CD4-positive, alpha-beta T cell (primary cell): ENCODE measurements at regions not wholly inside any gene's neighbourhood (a gene's known extent, or its start where the extent isn't known, plus 50 kb on each side); places are given as distances from the start of the nearest gene placed in this dataset.

Source experiments
- ATAC-seq: fragments of 200-7000 bp; cut with Tn5 transposase; one replicate; pipeline ENCODE4 v1.10.0; 2022; ENCODE audit warnings: mild to moderate bottlenecking; ENCODE audit not compliant: poor library complexity
- CTCF ChIA-PET: fragments of 350-600 bp; sonication (Branson Sonifier 250); formaldehyde crosslinking; loops from one replicate; lab custom pipeline; 2021; ENCODE audit warnings: antibody characterized with exemption, inconsistent platforms; lab: Charles Lee
- POLR2A ChIA-PET: fragments of 350-600 bp; sonication (Branson Sonifier 250); formaldehyde crosslinking; loops from one replicate; lab custom pipeline; 2021; ENCODE audit warnings: antibody characterized with exemption, inconsistent platforms; lab: Charles Lee
- DNase-seq, 14 experiments: peaks; one replicate each; pipeline ENCODE4 v3.0.0-alpha.2; 2013 to 2020; ENCODE audit warnings: mixed read lengths in 2 of 14
- H3K27ac ChIP-seq, 2 donors: one replicate each; pipeline versions ENCODE4 v1.5.1 to v1.7.0; 2013; ENCODE audit warnings: low read length in 2 of 2, low read depth in 1 of 2, mild to moderate bottlenecking in 1 of 2
- H3K27me3 ChIP-seq, 2 experiments: 1 replicate in 1 of 2; 2 replicates in 1 of 2; pipeline versions ENCODE4 v1.6.1 to v1.7.0; 2013; ENCODE audit warnings: low read length in 2 of 2, control low read depth in 1 of 2, mild to moderate bottlenecking in 1 of 2, moderate library complexity in 1 of 2; ENCODE audit not compliant: insufficient read depth in 2 of 2, control insufficient read depth in 1 of 2
- H3K36me3 ChIP-seq: one replicate; pipeline ENCODE4 v1.6.1; 2013; ENCODE audit warnings: low read length, control low read depth; ENCODE audit not compliant: insufficient read depth
- H3K4me1 ChIP-seq: one replicate; pipeline ENCODE4 v1.6.1; 2013; ENCODE audit warnings: low read length, control low read depth; ENCODE audit not compliant: insufficient read depth
- H3K4me3 ChIP-seq: one replicate; pipeline ENCODE4 v1.5.1; 2013; ENCODE audit warnings: mild to moderate bottlenecking, low read length, moderate library complexity
- H3K9me3 ChIP-seq, 2 experiments: 1 replicate in 1 of 2; 2 replicates in 1 of 2; pipeline versions ENCODE4 v1.6.1 to v1.7.0; 2013; ENCODE audit warnings: low read length in 2 of 2, mild to moderate bottlenecking in 2 of 2, control low read depth in 1 of 2, moderate library complexity in 1 of 2; ENCODE audit not compliant: control insufficient read depth in 1 of 2, insufficient read depth in 1 of 2
- H3K27ac Mint-ChIP-seq: one replicate; pipeline ENCODE4 v1.8.0; 2020; ENCODE audit warnings: mixed read lengths
- H3K27me3 Mint-ChIP-seq: one replicate; pipeline ENCODE4 v1.8.0; 2021; ENCODE audit warnings: mixed read lengths
- H3K36me3 Mint-ChIP-seq: one replicate; pipeline ENCODE4 v1.8.0; 2021; ENCODE audit warnings: low read depth, mixed read lengths
- H3K4me1 Mint-ChIP-seq: one replicate; pipeline ENCODE4 v1.8.0; 2021; ENCODE audit warnings: low read depth, mixed read lengths
- H3K4me3 Mint-ChIP-seq: one replicate; pipeline ENCODE4 v1.8.0; 2020; ENCODE audit warnings: mild to moderate bottlenecking, mixed read lengths
- H3K9me3 Mint-ChIP-seq: one replicate; pipeline ENCODE4 v1.8.0; 2020; ENCODE audit warnings: mixed read lengths
- intact Hi-C, 2 experiments: fragments of 100-400 bp; cut with DNase I in 1 of 2; cut with micrococcal nuclease in 1 of 2; formaldehyde crosslinking; loops; one replicate each; pipeline versions ENCODE4 v1.15.1 to v1.9.0; 2023 to 2025; cut with DNase I, micrococcal nuclease
- TF ChIP-seq, protein P1 (sequence below): fragments of 200-600 bp; IDR thresholded peaks from one replicate; pipeline ENCODE4 v1.8.0; 2022; ENCODE audit warnings: antibody characterized with exemption, mild to moderate bottlenecking

DNA sequence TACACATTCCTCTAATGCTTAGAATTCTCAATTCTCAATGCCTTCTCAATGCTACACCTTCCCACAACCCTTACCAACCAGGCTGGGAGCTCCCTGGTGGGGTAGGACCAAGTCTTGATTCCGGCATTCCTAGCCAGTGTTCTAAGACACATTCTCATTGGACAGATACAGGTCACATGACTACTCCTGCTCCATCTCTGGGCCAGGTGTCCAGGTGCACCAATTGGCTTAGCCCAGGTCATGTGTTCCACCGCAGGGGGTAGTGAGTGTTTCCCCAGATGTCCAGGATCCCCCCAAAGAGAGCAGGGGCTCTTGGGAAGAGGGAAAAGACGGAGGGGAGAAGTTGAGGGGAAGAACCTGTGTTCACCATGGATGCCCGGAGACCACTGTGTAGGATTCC is 58.7 kb upstream of the MLN start:
- TF ChIP-seq, protein P1, sequence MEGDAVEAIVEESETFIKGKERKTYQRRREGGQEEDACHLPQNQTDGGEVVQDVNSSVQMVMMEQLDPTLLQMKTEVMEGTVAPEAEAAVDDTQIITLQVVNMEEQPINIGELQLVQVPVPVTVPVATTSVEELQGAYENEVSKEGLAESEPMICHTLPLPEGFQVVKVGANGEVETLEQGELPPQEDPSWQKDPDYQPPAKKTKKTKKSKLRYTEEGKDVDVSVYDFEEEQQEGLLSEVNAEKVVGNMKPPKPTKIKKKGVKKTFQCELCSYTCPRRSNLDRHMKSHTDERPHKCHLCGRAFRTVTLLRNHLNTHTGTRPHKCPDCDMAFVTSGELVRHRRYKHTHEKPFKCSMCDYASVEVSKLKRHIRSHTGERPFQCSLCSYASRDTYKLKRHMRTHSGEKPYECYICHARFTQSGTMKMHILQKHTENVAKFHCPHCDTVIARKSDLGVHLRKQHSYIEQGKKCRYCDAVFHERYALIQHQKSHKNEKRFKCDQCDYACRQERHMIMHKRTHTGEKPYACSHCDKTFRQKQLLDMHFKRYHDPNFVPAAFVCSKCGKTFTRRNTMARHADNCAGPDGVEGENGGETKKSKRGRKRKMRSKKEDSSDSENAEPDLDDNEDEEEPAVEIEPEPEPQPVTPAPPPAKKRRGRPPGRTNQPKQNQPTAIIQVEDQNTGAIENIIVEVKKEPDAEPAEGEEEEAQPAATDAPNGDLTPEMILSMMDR: no peak
- intact Hi-C loops: no loop called here
- Histone ChIP-seq H3K9me3 (peaks cover 0 to 4% of the 10 kb centered on the region in 2 experiments), H3K27ac (no peak overlapping the region), H3K4me1 (peaks cover 57% of the 10 kb centered on the region), H3K36me3 (no peaks in the 10 kb centered on the region), H3K27me3 (peaks cover 0 to 9% of the 10 kb centered on the region in 2 experiments), H3K4me3 (no peak overlapping the region)
- Mint-ChIP-seq H3K4me1 (peaks cover 55% of the 10 kb centered on the region), H3K4me3 (no peak overlapping the region), H3K27me3 (no peaks in the 10 kb centered on the region), H3K36me3 (no peaks in the 10 kb centered on the region), H3K9me3 (no peaks in the 10 kb centered on the region), H3K27ac (no peak overlapping the region)
- CTCF ChIA-PET: no interaction called here
- ATAC-seq (no peak), DNase-seq (no peak)
- POLR2A ChIA-PET: interaction anchor here (2.2 to 2.7 kb wide), 2 partner anchors 42 to 74 kb away, joined by 10 to 11 read pairs; partner anchors contain the start of gene LEMD2

DNA sequence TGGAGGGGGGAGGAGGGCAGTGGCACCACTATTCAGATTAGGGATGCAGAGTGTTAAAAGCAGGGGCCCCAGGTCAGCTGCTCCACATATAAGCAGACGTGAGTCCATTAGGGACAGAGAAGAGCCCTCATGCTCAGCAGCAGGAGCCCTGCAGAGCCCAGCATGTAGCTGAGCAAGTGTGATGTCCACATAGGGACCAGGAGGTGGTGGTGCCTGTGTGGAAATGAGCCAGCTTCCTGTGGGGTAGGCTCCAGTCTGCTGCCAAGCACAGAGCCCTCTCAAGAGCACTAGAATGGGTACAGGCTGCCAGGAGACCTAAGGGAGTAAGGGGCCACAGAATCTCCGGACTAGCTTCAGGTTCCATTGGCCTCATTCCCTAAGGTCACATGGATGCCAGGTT is 57.9 kb upstream of the MLN start:
- Histone ChIP-seq H3K36me3 (no peaks in the 10 kb centered on the region), H3K27ac (no peak overlapping the region), H3K4me3 (no peak overlapping the region), H3K4me1 (peaks cover 65% of the 10 kb centered on the region), H3K27me3 (peaks cover 0 to 9% of the 10 kb centered on the region in 2 experiments), H3K9me3 (peaks cover 0 to 4% of the 10 kb centered on the region in 2 experiments)
- no peak for DNase-seq
- H3K4me1 Mint-ChIP-seq: peaks cover 64% of the 10 kb centered on the region
- no peaks in the 10 kb centered on the region for H3K36me3 Mint-ChIP-seq
- H3K27me3 Mint-ChIP-seq: no peaks in the 10 kb centered on the region
- CTCF ChIA-PET: interaction anchor here (0.6 to 1.0 kb wide), 2 partner anchors 15 to 91 kb away, joined by 3 read pairs; no protein-coding TSS in a partner anchor
- no peak for ATAC-seq
- H3K9me3 Mint-ChIP-seq: no peaks in the 10 kb centered on the region
- TF ChIP-seq, protein P1: no peak
- POLR2A ChIA-PET: interaction anchor here (1.4 to 2.7 kb wide), 4 partner anchors 12 to 73 kb away, joined by 3 to 13 read pairs (median 10); partner anchors contain the start of gene LEMD2
- H3K27ac Mint-ChIP-seq: no peak overlapping the region
- no peak overlapping the region for H3K4me3 Mint-ChIP-seq
- intact Hi-C loops: no loop called here

DNA sequence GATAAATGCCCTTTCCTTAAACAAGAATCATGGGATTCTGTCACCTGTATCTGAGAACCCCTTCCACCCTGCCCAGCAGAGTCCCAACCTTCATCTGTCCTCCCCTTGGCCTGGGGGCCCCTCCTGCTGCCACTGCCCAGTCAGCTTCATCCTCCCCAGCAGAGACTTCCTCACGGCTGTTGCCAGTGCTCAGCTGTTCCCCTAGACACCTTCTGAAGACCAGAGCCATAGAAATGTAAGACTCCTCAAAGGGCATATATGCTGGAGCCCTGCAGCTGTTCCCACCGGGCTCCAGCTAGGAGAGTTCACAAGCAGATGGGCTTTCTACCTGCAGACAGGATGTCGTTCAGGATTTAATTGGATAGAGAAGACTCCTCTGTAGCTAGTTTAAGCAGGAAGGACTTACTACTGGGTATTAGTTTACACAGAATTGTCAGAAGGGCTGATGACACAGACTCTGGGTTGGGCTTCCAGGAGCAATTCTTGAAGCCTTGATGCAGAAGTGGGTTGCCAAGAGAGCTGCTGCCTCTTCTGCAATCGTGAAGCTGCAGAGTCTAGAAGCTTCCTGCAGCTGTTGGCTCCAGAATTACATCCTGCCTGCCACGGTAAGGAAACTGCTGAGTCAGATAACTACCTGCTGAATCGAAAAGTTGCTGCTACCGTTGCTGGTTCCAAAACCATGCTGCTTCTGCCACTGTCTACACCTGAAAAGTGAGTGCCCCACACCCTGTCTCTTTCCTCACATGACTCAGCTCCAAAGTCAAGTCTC is 57.1 kb upstream of the MLN start:
- no peaks in the 10 kb centered on the region for H3K9me3 ChIP-seq
- ATAC-seq (peak; percentile 57), DNase-seq (peak in 11 of 14 experiments; percentile 5 to 63 (median 34))
- H3K4me3 Mint-ChIP-seq: peak overlapping the region; percentile 39
- ChIA-PET CTCF (interaction anchor here (0.6 to 1.0 kb wide), 2 partner anchors 14 to 90 kb away, joined by 3 read pairs; no protein-coding TSS in a partner anchor), POLR2A (interaction anchor here (0.8 to 2.7 kb wide), 5 partner anchors 13 to 73 kb away, joined by 3 to 13 read pairs (median 10); partner anchors contain the start of gene LEMD2)
- intact Hi-C loops: no loop called here
- peaks cover 73% of the 10 kb centered on the region for H3K4me1 ChIP-seq
- TF ChIP-seq, protein P1: no peak
- peaks cover 71% of the 10 kb centered on the region for H3K4me1 Mint-ChIP-seq
- H3K27ac Mint-ChIP-seq: peak overlapping the region; percentile 10
- H3K27ac ChIP-seq: no peak overlapping the region
- peaks cover 0 to 10% of the 10 kb centered on the region in 2 experiments for H3K27me3 ChIP-seq
- no peaks in the 10 kb centered on the region for H3K27me3 Mint-ChIP-seq
- no peaks in the 10 kb centered on the region for H3K36me3 Mint-ChIP-seq
- no peaks in the 10 kb centered on the region for H3K9me3 Mint-ChIP-seq
- no peaks in the 10 kb centered on the region for H3K36me3 ChIP-seq
- H3K4me3 ChIP-seq: no peak overlapping the region
